ENCODE measurements at regions not wholly inside any gene's neighbourhood (a gene's known extent, or its start where the extent isn't known, plus 50 kb on each side); places are given as distances from the start of the nearest gene placed in this dataset.

DNA sequence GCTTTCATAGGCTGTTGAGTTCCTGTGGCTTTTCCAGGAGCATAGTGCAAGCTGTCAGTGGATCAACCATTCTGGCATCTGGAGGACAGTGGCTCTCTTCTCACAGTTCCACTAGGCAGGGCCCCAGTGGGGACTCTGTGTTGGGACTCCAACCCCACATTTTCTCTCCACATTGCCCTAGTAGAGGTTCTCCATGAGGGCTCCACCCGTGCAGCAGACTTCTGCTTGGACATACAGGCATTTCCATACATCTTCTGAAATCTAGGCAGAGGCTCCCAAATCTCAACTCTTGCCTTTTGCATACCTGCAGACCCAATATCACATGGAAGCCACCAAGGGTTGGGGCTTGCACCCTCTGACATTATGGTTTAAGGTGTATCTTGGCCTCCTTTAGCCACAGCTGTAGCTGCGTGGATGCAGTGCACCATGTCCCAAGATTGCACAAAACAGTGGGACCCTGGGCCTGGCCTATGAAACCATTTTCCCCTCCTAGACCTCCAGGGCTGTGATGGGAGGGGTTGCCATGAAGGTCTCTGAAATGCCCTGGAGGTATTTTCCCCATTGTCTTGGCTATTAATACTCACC, 645.9 kb upstream of the CITED2 start:
- no peak for DNase-seq (ENCODE audit: low read depth)
- H3K4me3 ChIP-seq (ENCODE audit: low read depth, low read length) = no peak overlapping the region
- TF ChIP-seq POLR2A (IDR thresholded peaks at IDR 0.05; ENCODE audit: extremely low read depth, insufficient read length) (no peak), MYC (IDR thresholded peaks at IDR 0.05; ENCODE audit: low read depth, low read length) (no peak)
- TF ChIP-seq, protein P1, sequence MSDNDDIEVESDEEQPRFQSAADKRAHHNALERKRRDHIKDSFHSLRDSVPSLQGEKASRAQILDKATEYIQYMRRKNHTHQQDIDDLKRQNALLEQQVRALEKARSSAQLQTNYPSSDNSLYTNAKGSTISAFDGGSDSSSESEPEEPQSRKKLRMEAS (IDR thresholded peaks at IDR 0.05; ENCODE audit: low read depth, low read length) = no peak
- TF ChIP-seq, protein P2, sequence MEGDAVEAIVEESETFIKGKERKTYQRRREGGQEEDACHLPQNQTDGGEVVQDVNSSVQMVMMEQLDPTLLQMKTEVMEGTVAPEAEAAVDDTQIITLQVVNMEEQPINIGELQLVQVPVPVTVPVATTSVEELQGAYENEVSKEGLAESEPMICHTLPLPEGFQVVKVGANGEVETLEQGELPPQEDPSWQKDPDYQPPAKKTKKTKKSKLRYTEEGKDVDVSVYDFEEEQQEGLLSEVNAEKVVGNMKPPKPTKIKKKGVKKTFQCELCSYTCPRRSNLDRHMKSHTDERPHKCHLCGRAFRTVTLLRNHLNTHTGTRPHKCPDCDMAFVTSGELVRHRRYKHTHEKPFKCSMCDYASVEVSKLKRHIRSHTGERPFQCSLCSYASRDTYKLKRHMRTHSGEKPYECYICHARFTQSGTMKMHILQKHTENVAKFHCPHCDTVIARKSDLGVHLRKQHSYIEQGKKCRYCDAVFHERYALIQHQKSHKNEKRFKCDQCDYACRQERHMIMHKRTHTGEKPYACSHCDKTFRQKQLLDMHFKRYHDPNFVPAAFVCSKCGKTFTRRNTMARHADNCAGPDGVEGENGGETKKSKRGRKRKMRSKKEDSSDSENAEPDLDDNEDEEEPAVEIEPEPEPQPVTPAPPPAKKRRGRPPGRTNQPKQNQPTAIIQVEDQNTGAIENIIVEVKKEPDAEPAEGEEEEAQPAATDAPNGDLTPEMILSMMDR (IDR thresholded peaks at IDR 0.05; ENCODE audit: low read depth, low read length) = no peak

- no peak overlapping the region for H3K4me3 ChIP-seq (ENCODE audit: low read depth, low read length)
- no peak for DNase-seq (ENCODE audit: low read depth)
- TF ChIP-seq, protein P2 (IDR thresholded peaks at IDR 0.05; ENCODE audit: low read depth, low read length) = no peak
- TF ChIP-seq POLR2A (IDR thresholded peaks at IDR 0.05; ENCODE audit: extremely low read depth, insufficient read length) (no peak), MYC (IDR thresholded peaks at IDR 0.05; ENCODE audit: low read depth, low read length) (no peak)
- TF ChIP-seq, protein P1 (IDR thresholded peaks at IDR 0.05; ENCODE audit: low read depth, low read length) = no peak
Observed at GRCh38 chr6:140018588-140018987, 644.1 kb upstream of the CITED2 start.

- TF ChIP-seq, protein P1 (IDR thresholded peaks at IDR 0.05; ENCODE audit: low read depth, low read length) = no peak
- TF ChIP-seq MYC (IDR thresholded peaks at IDR 0.05; ENCODE audit: low read depth, low read length) = no peak
- TF ChIP-seq, protein P2 (IDR thresholded peaks at IDR 0.05; ENCODE audit: low read depth, low read length) = no peak
- TF ChIP-seq POLR2A (IDR thresholded peaks at IDR 0.05; ENCODE audit: extremely low read depth, insufficient read length) = no peak
- H3K4me3 ChIP-seq (ENCODE audit: low read depth, low read length) = no peak overlapping the region
- DNase-seq (ENCODE audit: low read depth) = no peak
Observed at GRCh38 chr6:140017470-140017869, 643.0 kb upstream of the CITED2 start.

DNA sequence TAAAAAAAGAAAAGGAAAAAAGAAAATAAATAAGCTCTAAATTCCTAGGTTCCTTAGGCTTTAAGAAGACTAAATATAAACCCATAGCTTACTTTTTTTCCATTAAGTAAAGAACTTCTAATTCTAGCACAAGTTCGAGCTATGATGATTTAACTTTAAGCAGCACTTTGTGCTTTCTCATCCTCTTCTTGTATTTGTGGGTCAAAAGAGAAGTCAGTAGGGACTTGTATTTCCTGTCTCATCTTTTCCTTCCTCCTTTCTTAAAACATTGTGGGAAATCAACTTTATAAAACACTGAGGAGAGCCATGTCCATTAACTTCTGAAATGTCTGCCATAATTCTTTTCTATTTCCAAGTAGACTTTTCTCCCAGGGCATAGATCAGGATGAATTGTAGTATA, 637.7 kb upstream of the CITED2 start:
- TF ChIP-seq MYC (IDR thresholded peaks at IDR 0.05; ENCODE audit: low read depth, low read length) (no peak), POLR2A (IDR thresholded peaks at IDR 0.05; ENCODE audit: extremely low read depth, insufficient read length) (no peak)
- TF ChIP-seq, protein P2 (IDR thresholded peaks at IDR 0.05; ENCODE audit: low read depth, low read length) = no peak
- TF ChIP-seq, protein P1 (IDR thresholded peaks at IDR 0.05; ENCODE audit: low read depth, low read length) = no peak
- peak; percentile 43 for DNase-seq (ENCODE audit: low read depth)
- no peak overlapping the region for H3K4me3 ChIP-seq (ENCODE audit: low read depth, low read length)

DNA sequence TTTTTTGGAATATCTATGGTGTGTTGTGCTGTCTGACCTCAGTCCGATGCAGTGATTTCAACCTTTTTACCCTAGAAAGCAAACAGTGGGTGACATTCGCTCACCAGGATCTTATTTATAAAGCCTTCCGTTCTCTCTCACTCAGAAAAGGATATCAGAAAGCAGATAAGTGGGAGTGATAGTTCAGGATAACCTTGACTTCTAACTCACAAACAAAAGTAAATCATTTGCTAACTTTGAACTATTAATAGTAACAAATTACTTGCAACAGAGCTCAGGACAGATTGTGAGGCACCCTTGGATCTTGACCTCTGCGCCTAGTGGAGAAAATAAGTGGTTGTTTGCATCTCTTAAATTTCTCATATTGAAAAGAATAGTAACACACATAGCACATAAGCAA, 637.1 kb upstream of the CITED2 start:
- DNase-seq (ENCODE audit: low read depth) = no peak
- TF ChIP-seq, protein P2 (IDR thresholded peaks at IDR 0.05; ENCODE audit: low read depth, low read length) = no peak
- TF ChIP-seq POLR2A (IDR thresholded peaks at IDR 0.05; ENCODE audit: extremely low read depth, insufficient read length) (no peak), MYC (IDR thresholded peaks at IDR 0.05; ENCODE audit: low read depth, low read length) (no peak)
- TF ChIP-seq, protein P1 (IDR thresholded peaks at IDR 0.05; ENCODE audit: low read depth, low read length) = no peak
- no peak overlapping the region for H3K4me3 ChIP-seq (ENCODE audit: low read depth, low read length)
